WTC11 (cell line): ENCODE measurements at regions not wholly inside any gene's neighbourhood (a gene's known extent, or its start where the extent isn't known, plus 50 kb on each side); places are given as distances from the start of the nearest gene placed in this dataset.

ENCODE experiments used
- ATAC-seq: fragments of 200-7000 bp; cut with Tn5 transposase; 2 replicates; pipeline ENCODE4 v1.10.0; 2021; ENCODE audit warnings: mild to moderate bottlenecking, moderate library complexity
- CTCF ChIA-PET: fragments of 300-600 bp; sonication (Branson Sonifier 250); formaldehyde crosslinking; loops from one replicate; lab custom pipeline; 2021; ENCODE audit warnings: antibody characterized with exemption; lab: Charles Lee
- POLR2A ChIA-PET: fragments of 350-600 bp; sonication (Branson Sonifier 250); formaldehyde crosslinking; loops from one replicate; lab custom pipeline; 2021; ENCODE audit warnings: antibody characterized with exemption; lab: Charles Lee
- DNase-seq: peaks from one replicate; pipeline ENCODE4 v3.0.0; 2021; ENCODE audit warnings: low spot score
- H3K27ac Mint-ChIP-seq: 2 replicates; pipeline ENCODE4 v1.8.0; 2021; ENCODE audit warnings: mixed read lengths
- H3K27me3 Mint-ChIP-seq: 2 replicates; pipeline ENCODE4 v1.8.0; 2021; ENCODE audit warnings: low read depth, mild to moderate bottlenecking, moderate library complexity, mixed read lengths
- H3K36me3 Mint-ChIP-seq: 2 replicates; pipeline ENCODE4 v1.8.0; 2021; ENCODE audit warnings: mixed read lengths
- H3K4me1 Mint-ChIP-seq: 2 replicates; pipeline ENCODE4 v1.8.0; 2022; ENCODE audit warnings: mixed read lengths
- H3K4me3 Mint-ChIP-seq: 2 replicates; pipeline ENCODE4 v1.8.0; 2021; ENCODE audit warnings: mild to moderate bottlenecking, moderate library complexity, mixed read lengths
- H3K9me3 Mint-ChIP-seq: 2 replicates; pipeline ENCODE4 v1.8.0; 2021; ENCODE audit warnings: mixed read lengths
- ELF4 ChIP-seq: sonication (generic); formaldehyde crosslinking; IDR thresholded peaks from 2 replicates; pipeline ENCODE4 v1.8.1; 2022; ENCODE audit warnings: low read depth, mild to moderate bottlenecking, moderate library complexity, missing genetic modification reagents
- EMX1 ChIP-seq: fragments of 250-450 bp; sonication (Bioruptor Pico); IDR thresholded peaks from 2 replicates; pipeline ENCODE4 v1.8.0; 2021; ENCODE audit warnings: mild to moderate bottlenecking
- ESRRA ChIP-seq: sonication (generic); formaldehyde crosslinking; IDR thresholded peaks from 2 replicates; pipeline ENCODE4 v1.8.1; 2022; ENCODE audit warnings: mild to moderate bottlenecking, missing genetic modification reagents, borderline replicate concordance
- GABPB1 ChIP-seq: sonication (generic); formaldehyde crosslinking; IDR thresholded peaks from 2 replicates; pipeline ENCODE4 v1.8.1; 2023; ENCODE audit warnings: mild to moderate bottlenecking, missing genetic modification reagents
- GTF2I ChIP-seq: fragments of 250-450 bp; sonication (Bioruptor Pico); conservative IDR thresholded peaks from 2 replicates; pipeline ENCODE4 v1.4.0; 2021; ENCODE audit warnings: mild to moderate bottlenecking
- HMGA2 ChIP-seq: fragments of 250-450 bp; sonication (Bioruptor Pico); IDR thresholded peaks from 2 replicates; pipeline ENCODE4 v1.4.0; 2021; ENCODE audit warnings: mild to moderate bottlenecking, moderate library complexity
- JAZF1 ChIP-seq: fragments of 250-450 bp; sonication (Bioruptor Pico); IDR thresholded peaks from 2 replicates; pipeline ENCODE4 v1.9.0; 2021; ENCODE audit warnings: moderate library complexity, mild to moderate bottlenecking, inconsistent platforms
- KAT7 ChIP-seq: sonication (generic); formaldehyde crosslinking; IDR thresholded peaks from 2 replicates; pipeline ENCODE4 v1.8.1; 2023; ENCODE audit warnings: missing genetic modification reagents, mild to moderate bottlenecking, borderline replicate concordance
- MXD4 ChIP-seq: fragments of 250-450 bp; sonication (Bioruptor Pico); IDR thresholded peaks from 2 replicates; pipeline ENCODE4 v1.8.0; 2021; ENCODE audit warnings: mild to moderate bottlenecking, moderate library complexity, borderline replicate concordance
- NFATC4 ChIP-seq: fragments of 250-450 bp; sonication (Bioruptor Pico); IDR thresholded peaks from 2 replicates; pipeline ENCODE4 v1.9.0; 2021; ENCODE audit warnings: mild to moderate bottlenecking
- NFYB ChIP-seq: sonication (generic); formaldehyde crosslinking; conservative IDR thresholded peaks from 2 replicates; pipeline ENCODE4 v1.8.0; 2022; ENCODE audit warnings: low read depth, missing genetic modification reagents
- SOX15 ChIP-seq: fragments of 250-450 bp; sonication (Bioruptor Pico); IDR thresholded peaks from 2 replicates; pipeline ENCODE4 v1.9.0; 2021; ENCODE audit warnings: mild to moderate bottlenecking
- ZNF317 ChIP-seq: sonication (generic); formaldehyde crosslinking; IDR thresholded peaks from 2 replicates; pipeline ENCODE4 v1.8.1; 2023; ENCODE audit warnings: low read depth, mild to moderate bottlenecking, moderate library complexity, missing genetic modification reagents, borderline replicate concordance
- ZNF671 ChIP-seq: fragments of 250-450 bp; sonication (Bioruptor Pico); IDR thresholded peaks from 2 replicates; pipeline ENCODE4 v1.8.0; 2021; ENCODE audit warnings: mild to moderate bottlenecking
- TF ChIP-seq, protein P1 (sequence below): sonication (generic); formaldehyde crosslinking; IDR thresholded peaks from 2 replicates; pipeline ENCODE4 v1.8.1; 2023; ENCODE audit warnings: mild to moderate bottlenecking, missing genetic modification reagents, moderate library complexity
- TF ChIP-seq, protein P2 (sequence below): fragments of 250-450 bp; sonication (Bioruptor Pico); conservative IDR thresholded peaks from 2 replicates; pipeline ENCODE4 v1.9.0; 2021; ENCODE audit warnings: mild to moderate bottlenecking
- TF ChIP-seq, protein P3 (sequence below): sonication (generic); formaldehyde crosslinking; IDR thresholded peaks from 2 replicates; pipeline ENCODE4 v1.8.0; 2022; ENCODE audit warnings: mild to moderate bottlenecking, missing genetic modification reagents
- TF ChIP-seq, protein P4 (sequence below): sonication (generic); formaldehyde crosslinking; IDR thresholded peaks from 2 replicates; pipeline ENCODE4 v1.8.0; 2022; ENCODE audit warnings: mild to moderate bottlenecking, missing genetic modification reagents
- TF ChIP-seq, protein P5 (sequence below): sonication (generic); formaldehyde crosslinking; IDR thresholded peaks from 2 replicates; pipeline ENCODE4 v1.8.0; 2023; ENCODE audit warnings: missing genetic modification reagents, mild to moderate bottlenecking, borderline replicate concordance
- TF ChIP-seq, protein P6 (sequence below): sonication (generic); formaldehyde crosslinking; IDR thresholded peaks from 2 replicates; pipeline ENCODE4 v1.8.1; 2022; ENCODE audit warnings: missing genetic modification reagents, borderline replicate concordance

DNA sequence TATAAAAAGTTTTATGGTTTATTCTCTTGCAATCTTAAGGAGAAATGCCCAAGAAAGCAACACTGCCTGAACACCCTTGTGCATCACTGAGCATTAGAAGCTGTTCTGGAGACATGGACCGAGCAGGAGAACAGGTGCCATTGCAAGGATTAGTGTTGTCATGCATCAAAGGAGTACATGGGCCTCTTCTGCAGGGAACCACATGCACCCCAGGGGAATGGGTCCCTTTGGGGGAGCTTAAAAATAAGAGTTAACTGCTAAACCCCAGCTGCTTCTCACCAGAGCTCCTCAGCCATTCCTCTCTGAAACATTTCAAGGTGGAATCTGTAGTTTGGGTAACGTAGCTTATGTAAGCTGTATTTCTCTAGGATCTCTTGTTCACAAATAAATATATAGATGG lies 353.0 kb upstream of the SLC7A11 start:
- H3K9me3 Mint-ChIP-seq, result peaks cover 4% of the 10 kb centered on the region
- DNase-seq (no peak), ATAC-seq (no peak)
- no peaks in the 10 kb centered on the region; the same call in 1 of the 2 replicates for H3K27me3 Mint-ChIP-seq
- ChIA-PET CTCF (interaction anchor here (0.5 kb wide), 1 partner anchor 380 kb away, joined by 4 read pairs; no protein-coding TSS in a partner anchor), POLR2A (no interaction called here)
- no peak overlapping the region for H3K4me3 Mint-ChIP-seq
- TF ChIP-seq, protein P1, sequence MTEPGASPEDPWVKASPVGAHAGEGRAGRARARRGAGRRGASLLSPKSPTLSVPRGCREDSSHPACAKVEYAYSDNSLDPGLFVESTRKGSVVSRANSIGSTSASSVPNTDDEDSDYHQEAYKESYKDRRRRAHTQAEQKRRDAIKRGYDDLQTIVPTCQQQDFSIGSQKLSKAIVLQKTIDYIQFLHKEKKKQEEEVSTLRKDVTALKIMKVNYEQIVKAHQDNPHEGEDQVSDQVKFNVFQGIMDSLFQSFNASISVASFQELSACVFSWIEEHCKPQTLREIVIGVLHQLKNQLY, result no peak
- no peak for TF ChIP-seq ELF4 (CRISPR knock-in tag)
- TF ChIP-seq SOX15 (CRISPR knock-in tag), result no peak
- no peak for TF ChIP-seq GABPB1 (CRISPR knock-in tag)
- no peak for TF ChIP-seq ZNF317 (CRISPR knock-in tag)
- no peak for TF ChIP-seq NFATC4 (CRISPR knock-in tag)
- TF ChIP-seq NFYB, result no peak
- no peak for TF ChIP-seq HMGA2 (CRISPR knock-in tag)
- TF ChIP-seq GTF2I (CRISPR knock-in tag), result no peak
- TF ChIP-seq KAT7 (CRISPR knock-in tag), result no peak
- TF ChIP-seq ESRRA (CRISPR knock-in tag), result no peak
- TF ChIP-seq EMX1, result no peak
- TF ChIP-seq, protein P2, sequence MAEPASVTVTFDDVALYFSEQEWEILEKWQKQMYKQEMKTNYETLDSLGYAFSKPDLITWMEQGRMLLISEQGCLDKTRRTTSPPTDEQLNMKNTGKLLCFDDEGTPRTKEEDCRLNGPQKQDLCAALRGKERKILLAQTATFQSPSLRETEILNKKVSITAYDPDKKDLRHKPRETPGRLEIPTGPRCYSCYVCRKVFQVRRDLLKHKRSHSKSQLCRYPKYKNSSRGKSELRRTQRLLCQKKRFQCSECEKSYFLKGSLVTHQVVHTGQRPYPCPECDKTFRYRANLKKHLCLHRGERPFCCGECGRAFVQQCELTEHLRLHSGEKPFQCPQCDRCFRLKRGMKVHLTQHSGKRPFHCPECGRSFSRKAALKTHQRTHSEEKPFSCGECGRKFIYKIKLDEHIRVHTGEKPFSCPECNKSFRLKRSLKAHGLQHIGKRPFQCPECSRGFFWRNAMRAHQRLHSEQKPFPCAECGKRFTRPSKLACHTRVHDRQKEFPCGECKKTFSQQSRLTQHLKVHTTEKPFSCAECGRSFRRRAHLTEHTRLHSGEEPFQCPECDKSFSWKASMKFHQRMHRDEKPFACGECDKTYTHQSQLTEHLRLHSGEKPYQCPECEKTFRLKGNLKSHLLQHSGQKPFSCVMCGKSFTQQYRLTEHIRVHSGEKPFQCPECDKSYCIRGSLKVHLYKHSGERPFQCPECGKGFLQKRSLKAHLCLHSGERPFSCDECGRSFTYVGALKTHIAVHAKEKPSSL, result no peak
- TF ChIP-seq, protein P3, sequence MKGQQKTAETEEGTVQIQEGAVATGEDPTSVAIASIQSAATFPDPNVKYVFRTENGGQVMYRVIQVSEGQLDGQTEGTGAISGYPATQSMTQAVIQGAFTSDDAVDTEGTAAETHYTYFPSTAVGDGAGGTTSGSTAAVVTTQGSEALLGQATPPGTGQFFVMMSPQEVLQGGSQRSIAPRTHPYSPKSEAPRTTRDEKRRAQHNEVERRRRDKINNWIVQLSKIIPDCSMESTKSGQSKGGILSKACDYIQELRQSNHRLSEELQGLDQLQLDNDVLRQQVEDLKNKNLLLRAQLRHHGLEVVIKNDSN (CRISPR knock-in tag), result no peak
- no peak for TF ChIP-seq ZNF671
- no peak for TF ChIP-seq JAZF1 (CRISPR knock-in tag)
- TF ChIP-seq, protein P4, sequence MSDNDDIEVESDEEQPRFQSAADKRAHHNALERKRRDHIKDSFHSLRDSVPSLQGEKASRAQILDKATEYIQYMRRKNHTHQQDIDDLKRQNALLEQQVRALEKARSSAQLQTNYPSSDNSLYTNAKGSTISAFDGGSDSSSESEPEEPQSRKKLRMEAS (CRISPR knock-in tag), result no peak
- TF ChIP-seq, protein P5, sequence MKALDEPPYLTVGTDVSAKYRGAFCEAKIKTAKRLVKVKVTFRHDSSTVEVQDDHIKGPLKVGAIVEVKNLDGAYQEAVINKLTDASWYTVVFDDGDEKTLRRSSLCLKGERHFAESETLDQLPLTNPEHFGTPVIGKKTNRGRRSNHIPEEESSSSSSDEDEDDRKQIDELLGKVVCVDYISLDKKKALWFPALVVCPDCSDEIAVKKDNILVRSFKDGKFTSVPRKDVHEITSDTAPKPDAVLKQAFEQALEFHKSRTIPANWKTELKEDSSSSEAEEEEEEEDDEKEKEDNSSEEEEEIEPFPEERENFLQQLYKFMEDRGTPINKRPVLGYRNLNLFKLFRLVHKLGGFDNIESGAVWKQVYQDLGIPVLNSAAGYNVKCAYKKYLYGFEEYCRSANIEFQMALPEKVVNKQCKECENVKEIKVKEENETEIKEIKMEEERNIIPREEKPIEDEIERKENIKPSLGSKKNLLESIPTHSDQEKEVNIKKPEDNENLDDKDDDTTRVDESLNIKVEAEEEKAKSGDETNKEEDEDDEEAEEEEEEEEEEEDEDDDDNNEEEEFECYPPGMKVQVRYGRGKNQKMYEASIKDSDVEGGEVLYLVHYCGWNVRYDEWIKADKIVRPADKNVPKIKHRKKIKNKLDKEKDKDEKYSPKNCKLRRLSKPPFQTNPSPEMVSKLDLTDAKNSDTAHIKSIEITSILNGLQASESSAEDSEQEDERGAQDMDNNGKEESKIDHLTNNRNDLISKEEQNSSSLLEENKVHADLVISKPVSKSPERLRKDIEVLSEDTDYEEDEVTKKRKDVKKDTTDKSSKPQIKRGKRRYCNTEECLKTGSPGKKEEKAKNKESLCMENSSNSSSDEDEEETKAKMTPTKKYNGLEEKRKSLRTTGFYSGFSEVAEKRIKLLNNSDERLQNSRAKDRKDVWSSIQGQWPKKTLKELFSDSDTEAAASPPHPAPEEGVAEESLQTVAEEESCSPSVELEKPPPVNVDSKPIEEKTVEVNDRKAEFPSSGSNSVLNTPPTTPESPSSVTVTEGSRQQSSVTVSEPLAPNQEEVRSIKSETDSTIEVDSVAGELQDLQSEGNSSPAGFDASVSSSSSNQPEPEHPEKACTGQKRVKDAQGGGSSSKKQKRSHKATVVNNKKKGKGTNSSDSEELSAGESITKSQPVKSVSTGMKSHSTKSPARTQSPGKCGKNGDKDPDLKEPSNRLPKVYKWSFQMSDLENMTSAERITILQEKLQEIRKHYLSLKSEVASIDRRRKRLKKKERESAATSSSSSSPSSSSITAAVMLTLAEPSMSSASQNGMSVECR (CRISPR knock-in tag), result no peak
- no peak for TF ChIP-seq MXD4 (CRISPR knock-in tag)
- TF ChIP-seq, protein P6, sequence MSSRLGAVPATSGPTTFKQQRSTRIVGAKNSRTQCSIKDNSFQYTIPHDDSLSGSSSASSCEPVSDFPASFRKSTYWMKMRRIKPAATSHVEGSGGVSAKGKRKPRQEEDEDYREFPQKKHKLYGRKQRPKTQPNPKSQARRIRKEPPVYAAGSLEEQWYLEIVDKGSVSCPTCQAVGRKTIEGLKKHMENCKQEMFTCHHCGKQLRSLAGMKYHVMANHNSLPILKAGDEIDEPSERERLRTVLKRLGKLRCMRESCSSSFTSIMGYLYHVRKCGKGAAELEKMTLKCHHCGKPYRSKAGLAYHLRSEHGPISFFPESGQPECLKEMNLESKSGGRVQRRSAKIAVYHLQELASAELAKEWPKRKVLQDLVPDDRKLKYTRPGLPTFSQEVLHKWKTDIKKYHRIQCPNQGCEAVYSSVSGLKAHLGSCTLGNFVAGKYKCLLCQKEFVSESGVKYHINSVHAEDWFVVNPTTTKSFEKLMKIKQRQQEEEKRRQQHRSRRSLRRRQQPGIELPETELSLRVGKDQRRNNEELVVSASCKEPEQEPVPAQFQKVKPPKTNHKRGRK, result no peak
- H3K4me1 Mint-ChIP-seq, result peaks cover 13% of the 10 kb centered on the region
- no peak overlapping the region for H3K27ac Mint-ChIP-seq
- H3K36me3 Mint-ChIP-seq, result 0 out of 2 replicates have a peak, but pooled peaks cover 2% of the 10 kb centered on the region
